Type B pancreatic cell (in vitro differentiated cells): ENCODE measurements at regions not wholly inside any gene's neighbourhood (a gene's known extent, or its start where the extent isn't known, plus 50 kb on each side); places are given as distances from the start of the nearest gene placed in this dataset.
"Not testable (repeated sequence)": the region's sequence is repeated elsewhere in the genome, so short reads cannot be mapped to it uniquely, and the experiment has no call there.

ENCODE experiments used
- DNase-seq: peaks from one replicate; pipeline ENCODE4 v3.0.0; 2021; ENCODE audit warnings: mixed read lengths; ENCODE audit not compliant: unreplicated experiment; ENCODE audit errors: extremely low spot score
- H3K27ac Mint-ChIP-seq: 2 replicates; pipeline ENCODE4 v1.8.0; 2021; ENCODE audit warnings: mild to moderate bottlenecking, mixed read lengths
- H3K27me3 Mint-ChIP-seq: 2 replicates; pipeline ENCODE4 v1.8.0; 2021; ENCODE audit warnings: mixed read lengths
- H3K36me3 Mint-ChIP-seq: 2 replicates; pipeline ENCODE4 v1.8.0; 2021; ENCODE audit warnings: mixed read lengths
- H3K4me1 Mint-ChIP-seq: one replicate; pipeline ENCODE4 v1.8.0; 2021; ENCODE audit warnings: mixed read lengths; ENCODE audit not compliant: unreplicated experiment
- H3K4me3 Mint-ChIP-seq: 2 replicates; pipeline ENCODE4 v1.8.0; 2021; ENCODE audit warnings: mild to moderate bottlenecking, mixed read lengths
- H3K9me3 Mint-ChIP-seq: 2 replicates; pipeline ENCODE4 v1.8.0; 2021; ENCODE audit warnings: mixed read lengths
- TF ChIP-seq, protein P1 (sequence below): fragments of 200-600 bp; sonication (generic); conservative IDR thresholded peaks from 2 replicates; pipeline ENCODE4 v1.5.0; 2021; ENCODE audit warnings: antibody characterized with exemption, mild to moderate bottlenecking

DNA sequence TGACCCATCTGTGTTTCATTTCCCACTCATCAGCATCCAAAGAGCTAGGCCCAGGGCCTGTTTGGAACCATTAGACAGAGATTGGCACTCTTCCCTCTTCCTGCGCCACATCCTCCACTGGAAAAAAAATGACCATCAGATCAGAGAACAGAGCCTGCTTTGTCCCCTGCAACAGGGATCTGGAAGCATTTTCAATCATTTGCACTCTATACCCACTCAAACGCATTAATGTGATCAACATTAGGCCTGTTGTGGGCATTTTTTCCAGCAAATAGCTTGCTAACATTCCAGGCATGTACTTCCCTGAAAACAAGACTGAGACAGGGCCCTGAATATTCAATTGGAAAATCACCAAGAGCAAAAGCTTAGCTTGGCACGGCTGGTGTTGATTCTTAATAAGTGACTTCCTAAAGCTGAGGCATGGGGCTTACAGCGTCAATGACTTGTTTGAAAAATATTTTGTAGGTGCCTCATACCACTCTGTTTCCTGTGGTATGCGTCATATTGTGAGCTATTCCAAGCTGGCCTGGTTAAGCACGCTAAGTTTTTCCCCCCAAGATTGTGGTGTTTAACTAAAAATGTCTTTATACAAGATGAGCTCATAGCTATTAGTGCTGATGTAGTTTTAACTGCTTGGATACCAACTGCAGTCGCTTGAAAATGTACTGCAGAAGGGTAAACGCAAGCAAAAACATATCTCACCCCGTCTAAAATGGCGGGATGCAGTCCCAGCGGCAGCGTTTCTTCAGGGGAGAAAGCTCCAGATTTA is 404.4 kb downstream of the SPRY2 start:
- TF ChIP-seq, protein P1, sequence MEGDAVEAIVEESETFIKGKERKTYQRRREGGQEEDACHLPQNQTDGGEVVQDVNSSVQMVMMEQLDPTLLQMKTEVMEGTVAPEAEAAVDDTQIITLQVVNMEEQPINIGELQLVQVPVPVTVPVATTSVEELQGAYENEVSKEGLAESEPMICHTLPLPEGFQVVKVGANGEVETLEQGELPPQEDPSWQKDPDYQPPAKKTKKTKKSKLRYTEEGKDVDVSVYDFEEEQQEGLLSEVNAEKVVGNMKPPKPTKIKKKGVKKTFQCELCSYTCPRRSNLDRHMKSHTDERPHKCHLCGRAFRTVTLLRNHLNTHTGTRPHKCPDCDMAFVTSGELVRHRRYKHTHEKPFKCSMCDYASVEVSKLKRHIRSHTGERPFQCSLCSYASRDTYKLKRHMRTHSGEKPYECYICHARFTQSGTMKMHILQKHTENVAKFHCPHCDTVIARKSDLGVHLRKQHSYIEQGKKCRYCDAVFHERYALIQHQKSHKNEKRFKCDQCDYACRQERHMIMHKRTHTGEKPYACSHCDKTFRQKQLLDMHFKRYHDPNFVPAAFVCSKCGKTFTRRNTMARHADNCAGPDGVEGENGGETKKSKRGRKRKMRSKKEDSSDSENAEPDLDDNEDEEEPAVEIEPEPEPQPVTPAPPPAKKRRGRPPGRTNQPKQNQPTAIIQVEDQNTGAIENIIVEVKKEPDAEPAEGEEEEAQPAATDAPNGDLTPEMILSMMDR = no peak
- Mint-ChIP-seq H3K9me3 (peaks cover 6% of the 10 kb centered on the region), H3K36me3 (no peaks in the 10 kb centered on the region), H3K27ac (peak overlapping the region; percentile 44), H3K27me3 (no peaks in the 10 kb centered on the region), H3K4me3 (no peak overlapping the region), H3K4me1 (peaks cover 21% of the 10 kb centered on the region)
- DNase-seq = no peak

- Mint-ChIP-seq H3K36me3 (no peaks in the 10 kb centered on the region), H3K9me3 (peaks cover 9% of the 10 kb centered on the region), H3K4me1 (peaks cover 21% of the 10 kb centered on the region), H3K27me3 (no peaks in the 10 kb centered on the region), H3K27ac (no peak overlapping the region), H3K4me3 (no peak overlapping the region)
- no peak for DNase-seq
- TF ChIP-seq, protein P1 = no peak
These were observed 405.8 kb downstream of the SPRY2 start for GRCh38 chr13:79935121-79935520.

- Mint-ChIP-seq H3K27me3 (no peaks in the 10 kb centered on the region), H3K4me1 (peaks cover 21% of the 10 kb centered on the region), H3K36me3 (no peaks in the 10 kb centered on the region), H3K4me3 (no peak overlapping the region), H3K9me3 (peaks cover 10% of the 10 kb centered on the region), H3K27ac (no peak overlapping the region)
- TF ChIP-seq, protein P1 = no peak
- DNase-seq = no peak
These were observed 407.5 kb downstream of the SPRY2 start for GRCh38 chr13:79933389-79933788.

DNA sequence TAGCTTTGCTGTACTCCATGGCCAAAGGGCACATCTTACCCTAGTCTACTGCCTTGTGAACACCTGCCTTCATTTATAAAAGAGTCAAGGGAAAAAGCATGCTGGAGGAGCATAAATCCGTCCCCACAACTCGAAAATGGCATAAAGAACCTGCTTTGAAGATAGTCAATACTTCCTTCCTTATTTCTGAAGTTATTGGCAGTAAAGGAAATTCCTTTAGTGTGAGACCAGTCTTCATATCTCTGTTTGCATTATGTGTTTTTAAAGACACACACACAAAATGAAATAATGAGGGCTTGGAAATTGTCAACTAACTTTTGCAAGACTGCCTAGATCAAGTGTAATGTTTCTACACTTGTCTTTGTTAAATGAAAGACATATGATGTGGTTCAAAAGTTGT is 408.4 kb downstream of the SPRY2 start:
- Mint-ChIP-seq H3K27me3 (no peaks in the 10 kb centered on the region), H3K4me1 (peaks cover 14% of the 10 kb centered on the region), H3K4me3 (no peak overlapping the region), H3K27ac (no peak overlapping the region), H3K9me3 (peaks cover 10% of the 10 kb centered on the region), H3K36me3 (no peaks in the 10 kb centered on the region)
- DNase-seq = no peak
- TF ChIP-seq, protein P1 = no peak

DNA sequence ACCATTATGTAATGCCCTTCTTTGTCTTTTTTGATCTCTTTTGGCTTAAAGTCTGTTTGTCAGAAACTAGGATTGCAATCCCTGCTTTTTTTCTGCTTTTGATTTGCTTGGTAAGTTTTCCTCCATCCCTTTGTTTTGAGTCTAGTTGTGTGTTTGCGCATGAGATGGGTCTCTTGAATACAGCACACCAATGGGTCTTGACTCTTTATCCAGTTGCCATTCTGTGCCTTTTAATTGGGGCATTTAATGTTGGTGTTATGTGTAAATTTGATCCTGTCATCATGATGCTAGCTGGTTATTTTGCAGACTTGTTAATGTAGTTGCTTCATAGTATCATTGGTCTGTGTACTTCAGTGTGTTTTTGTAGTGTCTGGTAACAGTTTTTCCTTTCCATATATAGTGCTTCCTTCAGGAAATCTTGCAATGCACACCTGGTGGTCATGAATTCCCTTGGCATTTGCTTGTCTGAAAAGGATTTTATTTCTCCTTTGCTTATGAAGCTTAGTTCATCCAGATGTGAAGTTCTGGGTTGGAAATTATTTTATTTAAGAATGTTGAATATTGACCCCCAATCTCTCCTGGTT is 416.9 kb downstream of the SPRY2 start:
- peaks cover 21% of the 10 kb centered on the region for H3K9me3 Mint-ChIP-seq
- H3K27ac Mint-ChIP-seq, H3K27me3 Mint-ChIP-seq, H3K4me3 Mint-ChIP-seq, H3K36me3 Mint-ChIP-seq, DNase-seq, H3K4me1 Mint-ChIP-seq: not testable (repeated sequence)

- DNase-seq = no peak
- no peak overlapping the region for H3K27ac Mint-ChIP-seq
- H3K27me3 Mint-ChIP-seq = no peaks in the 10 kb centered on the region
- no peaks in the 10 kb centered on the region for H3K36me3 Mint-ChIP-seq
- H3K4me3 Mint-ChIP-seq = no peak overlapping the region
- TF ChIP-seq, protein P1 = no peak
- H3K4me1 Mint-ChIP-seq = peaks cover 26% of the 10 kb centered on the region
- peaks cover 11% of the 10 kb centered on the region for H3K9me3 Mint-ChIP-seq
These were observed 421.8 kb downstream of the SPRY2 start for GRCh38 chr13:79919091-79919490.
